ENCODE measurements at regions not wholly inside any gene's neighbourhood (a gene's known extent, or its start where the extent isn't known, plus 50 kb on each side); places are given as distances from the start of the nearest gene placed in this dataset.

GRCh38 chr20:24859539-24859938 is 89.5 kb upstream of the CST7 start:
- Histone ChIP-seq H3K4me3 (ENCODE audit: insufficient read length, low read depth) (no peak overlapping the region), H3K27me3 (ENCODE audit: insufficient read depth, insufficient read length) (no peaks in the 10 kb centered on the region), H3K36me3 (ENCODE audit: insufficient read depth, insufficient read length, low read length) (no peaks in the 10 kb centered on the region), H3K4me1 (ENCODE audit: insufficient read depth, insufficient read length) (no peaks in the 10 kb centered on the region), H3K9me3 (ENCODE audit: insufficient read depth, low read length) (peaks cover 22% of the 10 kb centered on the region), H3K9ac (ENCODE audit: insufficient read length, low read depth) (no peak overlapping the region)
- no peak for DNase-seq (ENCODE audit: low read depth, low spot score)
- TF ChIP-seq ZNF274 (IDR thresholded peaks at IDR 0.05; ENCODE audit: low read depth, low read length) (no peak), SUZ12 (IDR thresholded peaks at IDR 0.05; ENCODE audit: extremely low read depth, insufficient read depth, insufficient read length) (no peak), YY1 (IDR thresholded peaks at IDR 0.05; ENCODE audit: insufficient read depth, insufficient read length) (no peak)

- H3K9ac ChIP-seq (ENCODE audit: insufficient read length, low read depth): no peak overlapping the region
- no peaks in the 10 kb centered on the region for H3K36me3 ChIP-seq (ENCODE audit: insufficient read depth, insufficient read length, low read length)
- peaks cover 25% of the 10 kb centered on the region; the same call in 1 of the 2 replicates for H3K9me3 ChIP-seq (ENCODE audit: insufficient read depth, low read length)
- DNase-seq (ENCODE audit: low read depth, low spot score): no peak
- no peaks in the 10 kb centered on the region for H3K27me3 ChIP-seq (ENCODE audit: insufficient read depth, insufficient read length)
- no peaks in the 10 kb centered on the region for H3K4me1 ChIP-seq (ENCODE audit: insufficient read depth, insufficient read length)
- TF ChIP-seq ZNF274 (IDR thresholded peaks at IDR 0.05; ENCODE audit: low read depth, low read length): no peak
- TF ChIP-seq SUZ12 (IDR thresholded peaks at IDR 0.05; ENCODE audit: extremely low read depth, insufficient read depth, insufficient read length): no peak
- no peak for TF ChIP-seq YY1 (IDR thresholded peaks at IDR 0.05; ENCODE audit: insufficient read depth, insufficient read length)
- no peak overlapping the region for H3K4me3 ChIP-seq (ENCODE audit: insufficient read length, low read depth)
Measured at GRCh38 chr20:24862186-24862585, 86.9 kb upstream of the CST7 start.

- Histone ChIP-seq H3K9ac (ENCODE audit: insufficient read length, low read depth) (no peak overlapping the region), H3K27me3 (ENCODE audit: insufficient read depth, insufficient read length) (no peaks in the 10 kb centered on the region), H3K4me1 (ENCODE audit: insufficient read depth, insufficient read length) (no peaks in the 10 kb centered on the region), H3K4me3 (ENCODE audit: insufficient read length, low read depth) (no peak overlapping the region), H3K36me3 (ENCODE audit: insufficient read depth, insufficient read length, low read length) (no peaks in the 10 kb centered on the region), H3K9me3 (ENCODE audit: insufficient read depth, low read length) (peaks cover 22% of the 10 kb centered on the region; the same call in 1 of the 2 replicates)
- DNase-seq (ENCODE audit: low read depth, low spot score): no peak
- TF ChIP-seq ZNF274 (IDR thresholded peaks at IDR 0.05; ENCODE audit: low read depth, low read length) (no peak), YY1 (IDR thresholded peaks at IDR 0.05; ENCODE audit: insufficient read depth, insufficient read length) (no peak), SUZ12 (IDR thresholded peaks at IDR 0.05; ENCODE audit: extremely low read depth, insufficient read depth, insufficient read length) (no peak)
Measured at GRCh38 chr20:24862606-24863005, 86.5 kb upstream of the CST7 start.

GRCh38 chr20:24863356-24863755 is 85.7 kb upstream of the CST7 start:
- no peaks in the 10 kb centered on the region for H3K27me3 ChIP-seq (ENCODE audit: insufficient read depth, insufficient read length)
- no peaks in the 10 kb centered on the region for H3K4me1 ChIP-seq (ENCODE audit: insufficient read depth, insufficient read length)
- no peak overlapping the region for H3K4me3 ChIP-seq (ENCODE audit: insufficient read length, low read depth)
- DNase-seq (ENCODE audit: low read depth, low spot score): no peak
- TF ChIP-seq YY1 (IDR thresholded peaks at IDR 0.05; ENCODE audit: insufficient read depth, insufficient read length) (no peak), ZNF274 (IDR thresholded peaks at IDR 0.05; ENCODE audit: low read depth, low read length) (no peak), SUZ12 (IDR thresholded peaks at IDR 0.05; ENCODE audit: extremely low read depth, insufficient read depth, insufficient read length) (no peak)
- no peak overlapping the region for H3K9ac ChIP-seq (ENCODE audit: insufficient read length, low read depth)
- peaks cover 22% of the 10 kb centered on the region; the same call in 1 of the 2 replicates for H3K9me3 ChIP-seq (ENCODE audit: insufficient read depth, low read length)
- no peaks in the 10 kb centered on the region for H3K36me3 ChIP-seq (ENCODE audit: insufficient read depth, insufficient read length, low read length)

- no peak for DNase-seq (ENCODE audit: low read depth, low spot score)
- Histone ChIP-seq H3K4me1 (ENCODE audit: insufficient read depth, insufficient read length) (no peaks in the 10 kb centered on the region), H3K9ac (ENCODE audit: insufficient read length, low read depth) (no peak overlapping the region), H3K4me3 (ENCODE audit: insufficient read length, low read depth) (no peak overlapping the region), H3K36me3 (ENCODE audit: insufficient read depth, insufficient read length, low read length) (no peaks in the 10 kb centered on the region), H3K27me3 (ENCODE audit: insufficient read depth, insufficient read length) (no peaks in the 10 kb centered on the region), H3K9me3 (ENCODE audit: insufficient read depth, low read length) (peaks cover 22% of the 10 kb centered on the region; the same call in 1 of the 2 replicates)
- TF ChIP-seq ZNF274 (IDR thresholded peaks at IDR 0.05; ENCODE audit: low read depth, low read length): no peak
- no peak for TF ChIP-seq SUZ12 (IDR thresholded peaks at IDR 0.05; ENCODE audit: extremely low read depth, insufficient read depth, insufficient read length)
Measured at GRCh38 chr20:24866008-24866407, 83.1 kb upstream of the CST7 start.

GRCh38 chr20:24866742-24867141 is 82.3 kb upstream of the CST7 start:
- Histone ChIP-seq H3K4me3 (ENCODE audit: insufficient read length, low read depth) (no peak overlapping the region), H3K36me3 (ENCODE audit: insufficient read depth, insufficient read length, low read length) (no peaks in the 10 kb centered on the region), H3K27me3 (ENCODE audit: insufficient read depth, insufficient read length) (no peaks in the 10 kb centered on the region), H3K4me1 (ENCODE audit: insufficient read depth, insufficient read length) (peaks cover 4% of the 10 kb centered on the region), H3K9ac (ENCODE audit: insufficient read length, low read depth) (no peak overlapping the region), H3K9me3 (ENCODE audit: insufficient read depth, low read length) (peaks cover 22% of the 10 kb centered on the region; the same call in 1 of the 2 replicates)
- TF ChIP-seq SUZ12 (IDR thresholded peaks at IDR 0.05; ENCODE audit: extremely low read depth, insufficient read depth, insufficient read length): no peak
- TF ChIP-seq YY1 (IDR thresholded peaks at IDR 0.05; ENCODE audit: insufficient read depth, insufficient read length): no peak
- no peak for DNase-seq (ENCODE audit: low read depth, low spot score)

- H3K4me1 ChIP-seq (ENCODE audit: insufficient read depth, insufficient read length): peaks cover 7% of the 10 kb centered on the region
- H3K9me3 ChIP-seq (ENCODE audit: insufficient read depth, low read length): peaks cover 22% of the 10 kb centered on the region; the same call in 1 of the 2 replicates
- DNase-seq (ENCODE audit: low read depth, low spot score): no peak
- H3K4me3 ChIP-seq (ENCODE audit: insufficient read length, low read depth): no peak overlapping the region
- H3K27me3 ChIP-seq (ENCODE audit: insufficient read depth, insufficient read length): no peaks in the 10 kb centered on the region
- no peak for TF ChIP-seq SUZ12 (IDR thresholded peaks at IDR 0.05; ENCODE audit: extremely low read depth, insufficient read depth, insufficient read length)
- no peak for TF ChIP-seq ZNF274 (IDR thresholded peaks at IDR 0.05; ENCODE audit: low read depth, low read length)
- TF ChIP-seq YY1 (IDR thresholded peaks at IDR 0.05; ENCODE audit: insufficient read depth, insufficient read length): no peak
- H3K36me3 ChIP-seq (ENCODE audit: insufficient read depth, insufficient read length, low read length): no peaks in the 10 kb centered on the region
- no peak overlapping the region for H3K9ac ChIP-seq (ENCODE audit: insufficient read length, low read depth)
Measured at GRCh38 chr20:24867556-24867955, 81.5 kb upstream of the CST7 start.

Data from NT2/D1 (cell line).